GM12892 (cell line): ENCODE measurements at regions not wholly inside any gene's neighbourhood (a gene's known extent, or its start where the extent isn't known, plus 50 kb on each side); places are given as distances from the start of the nearest gene placed in this dataset.

Experiments
- POLR2A ChIP-seq: IDR thresholded peaks from 2 replicates; pipeline ENCODE4 v1.6.1; 2011; ENCODE audit warnings: low read depth, low read length, control low read depth
- POLR2AphosphoS5 ChIP-seq: IDR thresholded peaks from 2 replicates; pipeline ENCODE4 v1.6.1; 2011; ENCODE audit warnings: low read depth, low read length, control low read depth
- TAF1 ChIP-seq: IDR thresholded peaks from 2 replicates; pipeline ENCODE4 v1.6.1; 2011; ENCODE audit warnings: low read depth, mild to moderate bottlenecking, control low read depth, low read length, borderline replicate concordance

- TF ChIP-seq POLR2A (no peak), POLR2AphosphoS5 (no peak), TAF1 (no peak)
Measured at GRCh38 chr7:85805656-85806055, 618.8 kb upstream of the SEMA3D start.
